H1 (cell line): ENCODE measurements at regions not wholly inside any gene's neighbourhood (a gene's known extent, or its start where the extent isn't known, plus 50 kb on each side); places are given as distances from the start of the nearest gene placed in this dataset.

Experiments used
- BACH1 ChIP-seq: IDR thresholded peaks from 2 replicates; pipeline ENCODE4 v1.6.1; 2012; ENCODE audit warnings: low read length, improper control_type of control experiment
- BCL11A ChIP-seq, 2 experiments: IDR thresholded peaks; one replicate each; pipeline ENCODE4 v1.6.1; 2011; ENCODE audit warnings: low read depth in 2 of 2, low read length in 2 of 2, mild to moderate bottlenecking in 2 of 2
- CTBP2 ChIP-seq: IDR thresholded peaks from 2 replicates; pipeline ENCODE4 v1.7.0; 2011; ENCODE audit warnings: borderline replicate concordance, mild to moderate bottlenecking, moderate library complexity, mixed read lengths, low read length; ENCODE audit not compliant: insufficient read depth, insufficient read length
- HDAC6 ChIP-seq: IDR thresholded peaks from one replicate; pipeline ENCODE4 v1.7.1; 2012; ENCODE audit warnings: low read depth, mild to moderate bottlenecking, inconsistent platforms, low read length, moderate library complexity
- SUZ12 ChIP-seq: fragments of 200-600 bp; sonication (generic); IDR thresholded peaks from 2 replicates; pipeline ENCODE4 v1.6.1; 2012; ENCODE audit warnings: mild to moderate bottlenecking, inconsistent platforms, low read length, moderate library complexity, mixed read lengths
- YY1 ChIP-seq: IDR thresholded peaks from 2 replicates; pipeline ENCODE4 v1.6.1; 2011; ENCODE audit warnings: low read depth, mild to moderate bottlenecking, low read length
- TF ChIP-seq, protein P1 (sequence below), 3 experiments: IDR thresholded peaks; 1 replicate in 2 of 3; 2 replicates in 1 of 3; pipeline versions ENCODE4 v1.5.1 to v1.6.1; 2011; ENCODE audit warnings: low read length in 3 of 3, mild to moderate bottlenecking in 3 of 3, inconsistent platforms in 2 of 3, low read depth in 1 of 3, moderate library complexity in 1 of 3; ENCODE audit not compliant: insufficient read depth in 1 of 3; ENCODE audit errors: control extremely low read depth in 1 of 3
- TF ChIP-seq, protein P2 (sequence below): IDR thresholded peaks from 2 replicates; pipeline ENCODE4 v1.6.1; 2012; ENCODE audit warnings: inconsistent platforms

- TF ChIP-seq, protein P1, sequence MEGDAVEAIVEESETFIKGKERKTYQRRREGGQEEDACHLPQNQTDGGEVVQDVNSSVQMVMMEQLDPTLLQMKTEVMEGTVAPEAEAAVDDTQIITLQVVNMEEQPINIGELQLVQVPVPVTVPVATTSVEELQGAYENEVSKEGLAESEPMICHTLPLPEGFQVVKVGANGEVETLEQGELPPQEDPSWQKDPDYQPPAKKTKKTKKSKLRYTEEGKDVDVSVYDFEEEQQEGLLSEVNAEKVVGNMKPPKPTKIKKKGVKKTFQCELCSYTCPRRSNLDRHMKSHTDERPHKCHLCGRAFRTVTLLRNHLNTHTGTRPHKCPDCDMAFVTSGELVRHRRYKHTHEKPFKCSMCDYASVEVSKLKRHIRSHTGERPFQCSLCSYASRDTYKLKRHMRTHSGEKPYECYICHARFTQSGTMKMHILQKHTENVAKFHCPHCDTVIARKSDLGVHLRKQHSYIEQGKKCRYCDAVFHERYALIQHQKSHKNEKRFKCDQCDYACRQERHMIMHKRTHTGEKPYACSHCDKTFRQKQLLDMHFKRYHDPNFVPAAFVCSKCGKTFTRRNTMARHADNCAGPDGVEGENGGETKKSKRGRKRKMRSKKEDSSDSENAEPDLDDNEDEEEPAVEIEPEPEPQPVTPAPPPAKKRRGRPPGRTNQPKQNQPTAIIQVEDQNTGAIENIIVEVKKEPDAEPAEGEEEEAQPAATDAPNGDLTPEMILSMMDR (IDR thresholded peaks at IDR 0.05; ENCODE audit: control extremely low read depth in 1 of 3, insufficient read depth in 1 of 3, low read depth in 1 of 3, low read length in 3 of 3): no peak
- no peak for TF ChIP-seq SUZ12
- TF ChIP-seq, protein P2, sequence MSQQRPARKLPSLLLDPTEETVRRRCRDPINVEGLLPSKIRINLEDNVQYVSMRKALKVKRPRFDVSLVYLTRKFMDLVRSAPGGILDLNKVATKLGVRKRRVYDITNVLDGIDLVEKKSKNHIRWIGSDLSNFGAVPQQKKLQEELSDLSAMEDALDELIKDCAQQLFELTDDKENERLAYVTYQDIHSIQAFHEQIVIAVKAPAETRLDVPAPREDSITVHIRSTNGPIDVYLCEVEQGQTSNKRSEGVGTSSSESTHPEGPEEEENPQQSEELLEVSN: no peak
- no peak for TF ChIP-seq BCL11A (IDR thresholded peaks at IDR 0.05; ENCODE audit: low read depth in 2 of 2, low read length in 2 of 2)
- no peak for TF ChIP-seq BACH1
- no peak for TF ChIP-seq YY1
- no peak for TF ChIP-seq CTBP2
- TF ChIP-seq HDAC6: no peak
- TF ChIP-seq, all 59 proteins: peak for 0
These were observed 751.5 kb upstream of the CCDC179 start (continued) for GRCh38 chr11:23611726-23612125.
